Suprapubic skin (tissue), 4 donors: ENCODE measurements at regions not wholly inside any gene's neighbourhood (a gene's known extent, or its start where the extent isn't known, plus 50 kb on each side); places are given as distances from the start of the nearest gene placed in this dataset.

Experiments
- DNase-seq, 2 donors: peaks; one replicate each; pipeline ENCODE4 v3.0.0-alpha.2; 2019; ENCODE audit warnings: low spot score in 2 of 2
- H3K27ac ChIP-seq: fragments of 200-600 bp; sonication (generic); one replicate; pipeline ENCODE4 v1.5.1; 2019
- H3K27me3 ChIP-seq: fragments of 200-600 bp; sonication (generic); one replicate; pipeline ENCODE4 v1.5.1; 2019
- H3K36me3 ChIP-seq: fragments of 200-600 bp; sonication (generic); one replicate; pipeline ENCODE4 v1.5.1; 2019
- H3K4me1 ChIP-seq: fragments of 200-600 bp; sonication (generic); one replicate; pipeline ENCODE4 v1.5.1; 2019
- H3K4me3 ChIP-seq: fragments of 200-600 bp; sonication (generic); one replicate; pipeline ENCODE4 v1.5.1; 2019; ENCODE audit warnings: mild to moderate bottlenecking
- H3K9me3 ChIP-seq: fragments of 200-600 bp; sonication (generic); one replicate; pipeline ENCODE4 v1.5.1; 2019
- CTCF ChIP-seq, 2 donors: fragments of 200-600 bp in 1 of 2; fragments of 450-650 bp in 1 of 2; sonication (generic) in 1 of 2; IDR thresholded peaks; one replicate each; pipeline ENCODE4 v1.5.1; 2016 to 2019; ENCODE audit warnings: antibody characterized with exemption in 2 of 2, mild to moderate bottlenecking in 1 of 2, moderate library complexity in 1 of 2
- EP300 ChIP-seq: sonication (generic); formaldehyde crosslinking; IDR thresholded peaks from one replicate; pipeline ENCODE4 v1.6.1; 2017; ENCODE audit warnings: antibody characterized with exemption
- POLR2A ChIP-seq, 2 donors: fragments of 450-650 bp; IDR thresholded peaks; one replicate each; pipeline ENCODE4 v1.6.1; 2017; ENCODE audit warnings: antibody characterized with exemption in 2 of 2, mild to moderate bottlenecking in 2 of 2, moderate library complexity in 2 of 2
- POLR2AphosphoS5 ChIP-seq, 3 donors: sonication (generic); formaldehyde crosslinking; IDR thresholded peaks; one replicate each; pipeline ENCODE4 v1.6.1; 2017; ENCODE audit warnings: antibody characterized with exemption in 3 of 3
- WGBS: methylation state at CpG from one replicate; pipeline ENCODE4 v1.1.5; 2018; 5-methylcytosine and 5-hydroxymethylcytosine counted together

DNA sequence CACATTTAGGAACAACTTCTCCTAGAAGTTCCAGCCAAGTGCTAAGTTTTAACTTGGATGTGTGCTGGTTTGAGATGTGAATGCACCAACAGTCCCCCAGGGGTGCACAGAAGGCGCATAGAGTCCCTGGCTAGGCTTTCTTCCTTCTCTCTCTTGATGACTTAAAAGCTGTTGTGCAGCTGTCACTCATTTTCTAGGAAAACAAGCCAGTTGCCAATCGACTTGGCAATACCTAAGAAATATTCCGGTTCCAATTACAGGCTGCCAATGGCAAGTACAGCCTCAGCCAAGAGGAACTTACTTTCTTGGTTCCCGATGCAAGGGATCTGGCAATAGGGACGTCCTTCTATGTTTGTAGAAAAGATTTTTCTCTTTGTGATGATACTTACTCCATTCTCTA is 266.6 kb upstream of the EEF2KMT start:
- H3K27me3 ChIP-seq, result no peaks in the 10 kb centered on the region
- TF ChIP-seq POLR2A (IDR thresholded peaks at IDR 0.05) (no peak), EP300 (no peak), CTCF (IDR thresholded peaks at IDR 0.05) (no peak), POLR2AphosphoS5 (IDR thresholded peaks at IDR 0.05) (no peak)
- no peak overlapping the region for H3K27ac ChIP-seq
- no peaks in the 10 kb centered on the region for H3K36me3 ChIP-seq
- no peak overlapping the region for H3K4me3 ChIP-seq
- no peaks in the 10 kb centered on the region for H3K9me3 ChIP-seq
- WGBS, result 22% methylated on average over 5 of the region's 5 CpGs
- DNase-seq, result no peak
- H3K4me1 ChIP-seq, result no peaks in the 10 kb centered on the region

DNA sequence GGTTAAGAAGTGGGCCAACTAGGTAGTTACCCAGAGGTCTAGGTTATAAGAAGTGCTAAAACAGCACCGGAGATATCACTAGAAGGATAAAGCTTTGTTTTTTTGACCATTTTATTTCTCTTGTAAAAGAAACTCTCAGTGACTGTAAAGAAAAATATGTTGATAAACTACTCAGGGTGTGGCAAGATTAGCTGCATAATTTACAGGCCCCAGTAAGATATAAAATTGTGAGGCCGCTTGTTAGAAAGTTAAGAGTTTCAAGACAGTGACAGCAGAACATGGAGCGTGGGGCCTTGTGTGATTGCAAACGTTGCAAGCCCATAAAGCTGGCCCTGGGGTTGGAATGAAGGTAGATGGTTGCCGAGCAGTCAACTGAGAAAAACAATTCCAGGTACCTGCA is 263.7 kb upstream of the EEF2KMT start:
- H3K36me3 ChIP-seq, result no peaks in the 10 kb centered on the region
- no peak for DNase-seq
- no peak overlapping the region for H3K27ac ChIP-seq
- no peaks in the 10 kb centered on the region for H3K9me3 ChIP-seq
- no peak for TF ChIP-seq POLR2A (IDR thresholded peaks at IDR 0.05)
- no peak for TF ChIP-seq EP300
- TF ChIP-seq CTCF (IDR thresholded peaks at IDR 0.05), result no peak
- no peak for TF ChIP-seq POLR2AphosphoS5 (IDR thresholded peaks at IDR 0.05)
- no peak overlapping the region for H3K4me3 ChIP-seq
- 48% methylated on average over 5 of the region's 5 CpGs for WGBS
- no peaks in the 10 kb centered on the region for H3K4me1 ChIP-seq
- H3K27me3 ChIP-seq, result no peaks in the 10 kb centered on the region

DNA sequence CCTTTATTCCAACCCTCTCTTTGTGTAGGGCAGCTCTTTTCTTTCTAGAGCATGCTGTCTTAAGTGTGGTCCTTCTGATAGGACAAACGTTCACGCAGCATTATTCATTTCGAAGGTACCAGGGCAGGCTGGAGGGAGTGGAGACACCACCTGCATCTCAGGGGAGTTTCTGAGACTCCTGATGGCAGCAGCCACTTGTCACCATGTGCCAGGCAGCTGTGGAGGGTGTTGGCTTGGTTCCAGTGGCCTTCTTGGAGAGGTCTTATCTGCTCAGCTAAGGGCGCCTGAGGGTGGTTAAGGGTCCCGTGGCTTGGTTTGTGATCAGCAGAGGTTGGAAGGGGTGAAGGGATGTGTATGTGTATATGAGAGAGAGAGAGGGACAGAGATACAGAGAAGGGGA is 257.1 kb upstream of the EEF2KMT start:
- DNase-seq, result no peak
- WGBS, result 80% methylated on average over 5 of the region's 5 CpGs

GRCh38 chr16:5349670-5350517 is 252.3 kb upstream of the EEF2KMT start:
- Histone ChIP-seq H3K4me1 (no peaks in the 10 kb centered on the region), H3K36me3 (no peaks in the 10 kb centered on the region), H3K4me3 (no peak overlapping the region), H3K27me3 (no peaks in the 10 kb centered on the region), H3K27ac (no peak overlapping the region), H3K9me3 (no peaks in the 10 kb centered on the region)
- no peak for DNase-seq
- WGBS, result 55% methylated on average over 11 of the region's 11 CpGs
- no peak for TF ChIP-seq POLR2AphosphoS5 (IDR thresholded peaks at IDR 0.05)
- TF ChIP-seq POLR2A (IDR thresholded peaks at IDR 0.05), result no peak
- TF ChIP-seq CTCF (IDR thresholded peaks at IDR 0.05), result no peak
- no peak for TF ChIP-seq EP300

More for the DNA sequence above, 257.1 kb upstream of the EEF2KMT start:
- no peaks in the 10 kb centered on the region for H3K36me3 ChIP-seq
- no peaks in the 10 kb centered on the region for H3K27me3 ChIP-seq
- H3K9me3 ChIP-seq, result no peaks in the 10 kb centered on the region
- no peaks in the 10 kb centered on the region for H3K4me1 ChIP-seq
- no peak overlapping the region for H3K27ac ChIP-seq
- H3K4me3 ChIP-seq, result no peak overlapping the region
- no peak for TF ChIP-seq POLR2A (IDR thresholded peaks at IDR 0.05)
- TF ChIP-seq EP300, result no peak
- no peak for TF ChIP-seq CTCF (IDR thresholded peaks at IDR 0.05)
- no peak for TF ChIP-seq POLR2AphosphoS5 (IDR thresholded peaks at IDR 0.05)

- no peak for DNase-seq
- Histone ChIP-seq H3K9me3 (no peaks in the 10 kb centered on the region), H3K4me3 (no peak overlapping the region), H3K36me3 (no peaks in the 10 kb centered on the region), H3K27ac (no peak overlapping the region), H3K27me3 (no peaks in the 10 kb centered on the region), H3K4me1 (no peaks in the 10 kb centered on the region)
- no peak for TF ChIP-seq POLR2AphosphoS5 (IDR thresholded peaks at IDR 0.05)
- WGBS, result 96% methylated on average over 8 of the region's 8 CpGs
These were observed 251.5 kb upstream of the EEF2KMT start for GRCh38 chr16:5349101-5349500.
